Caco-2 (cell line): ENCODE measurements at regions not wholly inside any gene's neighbourhood (a gene's known extent, or its start where the extent isn't known, plus 50 kb on each side); places are given as distances from the start of the nearest gene placed in this dataset.
"Not testable (repeated sequence)": the region's sequence is repeated elsewhere in the genome, so short reads cannot be mapped to it uniquely, and the experiment has no call there.

Source experiments
- BruUV-seq: library from RNA; stranded (reverse); fragments of 400-500 nt; replicated peaks from 2 replicates; lab custom pipeline; 2021; lab: Mats Ljungman, UMichigan
- CTCF ChIA-PET: fragments of 300-600 bp; sonication (Branson Sonifier 250); formaldehyde crosslinking; loops from one replicate; lab custom pipeline; 2022; ENCODE audit warnings: antibody characterized with exemption; lab: Charles Lee
- POLR2A ChIA-PET: fragments of 300-600 bp; sonication (Branson Sonifier 250); formaldehyde crosslinking; loops from one replicate; lab custom pipeline; 2022; ENCODE audit warnings: antibody characterized with exemption; lab: Charles Lee
- DNase-seq, 2 experiments: peaks; one replicate each; pipeline versions ENCODE4 v3.0.0 to v3.0.0-alpha.2; 2020 to 2022
- H3K27me3 ChIP-seq: replicated peaks from 2 replicates; pipeline ENCODE4 v1.6.0; 2011; ENCODE audit warnings: low read length; ENCODE audit not compliant: control insufficient read depth, insufficient read depth
- H3K36me3 ChIP-seq: 2 replicates; pipeline ENCODE4 v1.5.1; 2011; ENCODE audit warnings: low read length; ENCODE audit not compliant: control insufficient read depth, insufficient read depth
- H3K4me1 ChIP-seq: fragments of 250-450 bp; sonication (Bioruptor Pico); 2 replicates; pipeline ENCODE4 v1.5.1; 2020; ENCODE audit warnings: mild to moderate bottlenecking
- H3K4me3 ChIP-seq: 2 replicates; pipeline ENCODE4 v1.5.1; 2011; ENCODE audit warnings: low read depth, mild to moderate bottlenecking, control low read depth, low read length
- H3K9me3 ChIP-seq: fragments of 250-450 bp; sonication (Bioruptor Pico); 2 replicates; pipeline ENCODE4 v1.5.1; 2020; ENCODE audit warnings: mild to moderate bottlenecking, moderate library complexity
- H3K27ac Mint-ChIP-seq: one replicate; pipeline ENCODE4 v1.8.0; 2022; ENCODE audit warnings: mixed read lengths; ENCODE audit not compliant: unreplicated experiment
- H3K27me3 Mint-ChIP-seq: one replicate; pipeline ENCODE4 v1.8.0; 2022; ENCODE audit warnings: mixed read lengths; ENCODE audit not compliant: insufficient read depth, unreplicated experiment
- H3K36me3 Mint-ChIP-seq: one replicate; pipeline ENCODE4 v1.8.0; 2022; ENCODE audit warnings: mild to moderate bottlenecking, mixed read lengths; ENCODE audit not compliant: insufficient read depth, unreplicated experiment
- H3K4me1 Mint-ChIP-seq: one replicate; pipeline ENCODE4 v1.8.0; 2022; ENCODE audit warnings: low read depth, mixed read lengths; ENCODE audit not compliant: unreplicated experiment
- H3K4me3 Mint-ChIP-seq: one replicate; pipeline ENCODE4 v1.8.0; 2022; ENCODE audit warnings: mild to moderate bottlenecking, moderate library complexity, mixed read lengths; ENCODE audit not compliant: unreplicated experiment
- H3K9me3 Mint-ChIP-seq: one replicate; pipeline ENCODE4 v1.8.0; 2022; ENCODE audit warnings: mixed read lengths; ENCODE audit not compliant: unreplicated experiment
- intact Hi-C: fragments of 100-400 bp; cut with micrococcal nuclease; formaldehyde crosslinking; loops from one replicate; pipeline ENCODE4 v1.10.0; 2022; ENCODE audit not compliant: unreplicated experiment
- TF ChIP-seq, protein P1 (sequence below), 2 experiments: fragments of 200-600 bp in 1 of 2; IDR thresholded peaks; 1 replicate in 1 of 2; 2 replicates in 1 of 2; pipeline versions ENCODE4 v1.5.1 to v1.8.0; 2011 to 2022; ENCODE audit warnings: antibody characterized with exemption in 1 of 2, control low read depth in 1 of 2, inconsistent platforms in 1 of 2, low read depth in 1 of 2, low read length in 1 of 2, mild to moderate bottlenecking in 1 of 2, moderate library complexity in 1 of 2; ENCODE audit not compliant: insufficient read depth in 1 of 2, severe bottlenecking in 1 of 2, unreplicated experiment in 1 of 2

DNA sequence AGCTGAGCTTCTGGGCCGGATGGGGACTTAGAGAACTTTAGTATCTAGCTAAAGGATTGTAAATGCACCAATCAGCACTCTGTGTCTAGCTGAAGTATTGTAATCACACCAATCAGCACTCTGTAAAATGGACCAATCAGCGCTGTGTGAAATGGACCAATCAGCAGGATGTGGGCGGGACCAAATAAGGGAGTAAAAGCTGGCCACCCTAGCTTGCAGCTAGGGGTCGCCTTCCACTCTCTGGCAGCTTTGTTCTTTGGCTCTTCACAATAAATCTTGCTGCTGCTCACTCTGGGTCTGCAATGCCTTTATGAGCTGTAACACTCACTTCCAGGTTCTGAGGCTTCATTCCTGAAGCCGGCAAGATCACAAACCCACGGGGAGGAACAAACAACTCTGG is 354.0 kb downstream of the PRR16 start:
- intact Hi-C loops, result no loop called here
- POLR2A ChIA-PET, result no interaction called here
- no peaks in the 10 kb centered on the region for H3K4me1 Mint-ChIP-seq

DNA sequence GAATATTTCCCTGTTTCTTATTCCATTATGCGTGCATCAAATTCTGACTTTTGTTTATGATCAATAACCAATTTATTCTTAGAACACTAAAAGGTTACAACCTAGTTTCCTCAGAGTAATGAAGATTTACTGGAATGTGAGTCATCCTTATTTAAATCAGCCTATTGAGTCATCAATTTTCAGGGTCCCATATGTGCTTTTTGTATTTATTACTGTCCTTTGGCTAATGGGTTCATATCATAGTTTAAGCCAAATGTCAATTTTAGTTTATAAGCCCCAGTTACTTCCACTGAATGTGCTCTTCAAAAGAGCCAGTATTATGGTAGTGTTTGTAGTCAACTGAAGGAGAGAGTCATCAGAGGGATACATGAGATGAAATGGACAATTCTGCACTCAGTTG is 359.2 kb downstream of the PRR16 start:
- TF ChIP-seq, protein P1, sequence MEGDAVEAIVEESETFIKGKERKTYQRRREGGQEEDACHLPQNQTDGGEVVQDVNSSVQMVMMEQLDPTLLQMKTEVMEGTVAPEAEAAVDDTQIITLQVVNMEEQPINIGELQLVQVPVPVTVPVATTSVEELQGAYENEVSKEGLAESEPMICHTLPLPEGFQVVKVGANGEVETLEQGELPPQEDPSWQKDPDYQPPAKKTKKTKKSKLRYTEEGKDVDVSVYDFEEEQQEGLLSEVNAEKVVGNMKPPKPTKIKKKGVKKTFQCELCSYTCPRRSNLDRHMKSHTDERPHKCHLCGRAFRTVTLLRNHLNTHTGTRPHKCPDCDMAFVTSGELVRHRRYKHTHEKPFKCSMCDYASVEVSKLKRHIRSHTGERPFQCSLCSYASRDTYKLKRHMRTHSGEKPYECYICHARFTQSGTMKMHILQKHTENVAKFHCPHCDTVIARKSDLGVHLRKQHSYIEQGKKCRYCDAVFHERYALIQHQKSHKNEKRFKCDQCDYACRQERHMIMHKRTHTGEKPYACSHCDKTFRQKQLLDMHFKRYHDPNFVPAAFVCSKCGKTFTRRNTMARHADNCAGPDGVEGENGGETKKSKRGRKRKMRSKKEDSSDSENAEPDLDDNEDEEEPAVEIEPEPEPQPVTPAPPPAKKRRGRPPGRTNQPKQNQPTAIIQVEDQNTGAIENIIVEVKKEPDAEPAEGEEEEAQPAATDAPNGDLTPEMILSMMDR (IDR thresholded peaks at IDR 0.05; ENCODE audit: insufficient read depth in 1 of 2, low read depth in 1 of 2, low read length in 1 of 2, severe bottlenecking in 1 of 2, unreplicated experiment in 1 of 2), result no peak
- Mint-ChIP-seq H3K36me3 (no peaks in the 10 kb centered on the region), H3K27ac (no peak overlapping the region), H3K9me3 (no peaks in the 10 kb centered on the region), H3K27me3 (peaks cover 4% of the 10 kb centered on the region), H3K4me1 (no peaks in the 10 kb centered on the region), H3K4me3 (no peak overlapping the region)
- ChIA-PET POLR2A (no interaction called here), CTCF (no interaction called here)
- H3K4me3 ChIP-seq, result no peak overlapping the region
- no peak for DNase-seq
- no peaks in the 10 kb centered on the region for H3K36me3 ChIP-seq
- no peaks in the 10 kb centered on the region for H3K4me1 ChIP-seq
- no TSS peak for BruUV-seq
- no peaks in the 10 kb centered on the region for H3K9me3 ChIP-seq
- H3K27me3 ChIP-seq, result no peaks in the 10 kb centered on the region
- intact Hi-C loops, result no loop called here

More for the DNA sequence above, 354.0 kb downstream of the PRR16 start:
- Histone ChIP-seq H3K4me1 (no peaks in the 10 kb centered on the region), H3K4me3 (no peak overlapping the region), H3K36me3 (no peaks in the 10 kb centered on the region), H3K27me3 (no peaks in the 10 kb centered on the region), H3K9me3 (no peaks in the 10 kb centered on the region)
- TF ChIP-seq, protein P1 (IDR thresholded peaks at IDR 0.05; ENCODE audit: insufficient read depth in 1 of 2, low read depth in 1 of 2, low read length in 1 of 2, severe bottlenecking in 1 of 2, unreplicated experiment in 1 of 2), result no peak
- DNase-seq, result no peak
- Mint-ChIP-seq H3K9me3 (no peaks in the 10 kb centered on the region), H3K4me3 (no peak overlapping the region), H3K27me3 (no peaks in the 10 kb centered on the region), H3K36me3 (no peaks in the 10 kb centered on the region), H3K27ac (no peak overlapping the region)
- CTCF ChIA-PET, result no interaction called here
- BruUV-seq, result no TSS peak

DNA sequence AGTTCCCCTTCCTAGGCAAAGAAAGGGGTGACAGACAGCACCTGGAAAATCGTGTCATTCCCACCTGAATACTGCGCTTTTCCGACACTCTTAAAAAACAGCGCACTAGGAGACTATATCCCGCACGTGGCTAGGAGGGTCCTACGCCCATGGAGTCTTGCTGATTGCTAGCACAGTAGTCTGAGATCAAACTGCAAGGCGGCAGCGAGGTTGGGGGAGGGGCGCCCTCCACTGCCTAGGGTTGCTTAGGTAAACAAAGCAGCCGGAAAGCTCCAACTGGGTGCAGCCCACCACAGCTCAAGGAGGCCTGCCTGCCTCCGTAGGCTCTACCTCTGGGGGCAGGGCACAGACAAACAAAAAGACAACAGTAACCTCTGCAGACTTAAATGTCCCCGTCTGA is 367.5 kb downstream of the PRR16 start:
- BruUV-seq, H3K36me3 ChIP-seq, CTCF ChIA-PET, H3K36me3 Mint-ChIP-seq, H3K4me1 Mint-ChIP-seq, intact Hi-C loops, H3K27me3 ChIP-seq, H3K4me1 ChIP-seq, DNase-seq, H3K4me3 Mint-ChIP-seq, POLR2A ChIA-PET, H3K9me3 Mint-ChIP-seq, H3K27ac Mint-ChIP-seq, H3K27me3 Mint-ChIP-seq, H3K9me3 ChIP-seq, H3K4me3 ChIP-seq: not testable (repeated sequence)

DNA sequence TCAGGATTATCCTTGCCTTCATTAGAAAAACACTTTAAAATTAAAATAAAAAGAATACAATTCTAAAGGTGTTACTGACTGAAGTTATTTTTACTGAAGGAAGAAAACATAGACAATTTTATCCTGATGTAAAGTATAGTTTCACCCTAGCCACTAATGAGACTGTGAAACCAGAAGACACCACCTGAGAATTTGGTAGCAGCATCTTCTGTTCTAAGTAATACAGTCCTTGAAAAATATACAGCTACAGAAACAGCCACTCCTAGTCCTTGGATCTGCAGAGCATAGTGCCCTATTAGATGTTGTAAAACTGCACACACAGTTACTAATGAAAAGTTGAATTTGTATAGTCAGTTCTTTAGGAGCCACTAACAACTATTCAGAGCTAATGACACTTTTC is 377.7 kb downstream of the PRR16 start:
- no peak overlapping the region for H3K4me3 Mint-ChIP-seq
- POLR2A ChIA-PET, result no interaction called here
- DNase-seq, result no peak
- Histone ChIP-seq H3K36me3 (no peaks in the 10 kb centered on the region), H3K9me3 (no peaks in the 10 kb centered on the region), H3K4me1 (no peaks in the 10 kb centered on the region), H3K4me3 (no peak overlapping the region), H3K27me3 (no peaks in the 10 kb centered on the region)
- CTCF ChIA-PET, result no interaction called here
- BruUV-seq, result no TSS peak
- no peaks in the 10 kb centered on the region for H3K9me3 Mint-ChIP-seq
- intact Hi-C loops, result no loop called here
- TF ChIP-seq, protein P1 (IDR thresholded peaks at IDR 0.05; ENCODE audit: insufficient read depth in 1 of 2, low read depth in 1 of 2, low read length in 1 of 2, severe bottlenecking in 1 of 2, unreplicated experiment in 1 of 2), result no peak
- H3K4me1 Mint-ChIP-seq, result no peaks in the 10 kb centered on the region
- H3K27me3 Mint-ChIP-seq, result no peaks in the 10 kb centered on the region
- H3K36me3 Mint-ChIP-seq, result no peaks in the 10 kb centered on the region
- no peak overlapping the region for H3K27ac Mint-ChIP-seq
